ENCODE measurements at regions not wholly inside any gene's neighbourhood (a gene's known extent, or its start where the extent isn't known, plus 50 kb on each side); places are given as distances from the start of the nearest gene placed in this dataset.

GRCh38 chr1:29673669-29674626 is 437.6 kb downstream of the PTPRU start:
- TF ChIP-seq CTCF (IDR thresholded peaks at IDR 0.05) = no peak
- TF ChIP-seq POLR2A (IDR thresholded peaks at IDR 0.05) = no peak
- TF ChIP-seq EP300 (IDR thresholded peaks at IDR 0.05) = no peak
